ENCODE measurements at regions not wholly inside any gene's neighbourhood (a gene's known extent, or its start where the extent isn't known, plus 50 kb on each side); places are given as distances from the start of the nearest gene placed in this dataset.

DNA sequence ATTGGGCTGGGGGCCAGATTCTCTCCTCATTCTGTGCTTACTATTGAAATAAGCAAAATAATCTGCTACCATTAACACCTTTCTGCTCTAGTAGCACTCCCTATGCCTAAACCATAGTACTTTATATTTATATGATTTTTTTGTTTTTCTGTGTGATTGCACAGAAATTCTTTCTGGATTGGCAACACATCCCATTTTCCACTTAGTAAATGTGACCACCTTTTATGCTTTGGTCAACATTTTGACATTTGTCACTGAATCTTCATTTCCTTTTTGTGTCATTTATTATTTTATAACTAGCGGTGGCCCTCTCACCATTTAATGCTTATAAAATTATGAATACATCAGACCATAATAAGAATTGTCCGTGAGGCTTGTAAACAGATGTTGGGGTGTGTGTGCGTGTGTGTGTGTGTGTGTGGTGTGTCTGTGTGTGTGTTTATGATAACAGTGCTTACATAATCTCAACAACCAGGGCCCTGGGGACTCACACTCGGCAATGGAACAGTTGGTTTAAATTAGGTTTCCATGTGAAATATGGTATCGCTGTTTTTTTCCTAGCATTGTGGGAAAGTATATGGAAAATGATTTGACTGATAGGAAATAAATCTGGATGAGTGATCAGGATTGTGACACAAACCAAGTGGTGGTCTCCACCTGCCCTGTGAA is 138.9 kb downstream of the NOC3L start:
- peaks cover 4% of the 10 kb centered on the region for H3K4me1 Mint-ChIP-seq (ENCODE audit: low read depth)
- H3K36me3 Mint-ChIP-seq (ENCODE audit: insufficient read depth): no peaks in the 10 kb centered on the region
- no peak overlapping the region for H3K27ac Mint-ChIP-seq
- H3K4me3 Mint-ChIP-seq (ENCODE audit: low read depth): no peak overlapping the region
- no peak for DNase-seq (ENCODE audit: low spot score, unreplicated experiment)
- no peaks in the 10 kb centered on the region for H3K9me3 Mint-ChIP-seq (ENCODE audit: low read depth)
- TF ChIP-seq, protein P1, sequence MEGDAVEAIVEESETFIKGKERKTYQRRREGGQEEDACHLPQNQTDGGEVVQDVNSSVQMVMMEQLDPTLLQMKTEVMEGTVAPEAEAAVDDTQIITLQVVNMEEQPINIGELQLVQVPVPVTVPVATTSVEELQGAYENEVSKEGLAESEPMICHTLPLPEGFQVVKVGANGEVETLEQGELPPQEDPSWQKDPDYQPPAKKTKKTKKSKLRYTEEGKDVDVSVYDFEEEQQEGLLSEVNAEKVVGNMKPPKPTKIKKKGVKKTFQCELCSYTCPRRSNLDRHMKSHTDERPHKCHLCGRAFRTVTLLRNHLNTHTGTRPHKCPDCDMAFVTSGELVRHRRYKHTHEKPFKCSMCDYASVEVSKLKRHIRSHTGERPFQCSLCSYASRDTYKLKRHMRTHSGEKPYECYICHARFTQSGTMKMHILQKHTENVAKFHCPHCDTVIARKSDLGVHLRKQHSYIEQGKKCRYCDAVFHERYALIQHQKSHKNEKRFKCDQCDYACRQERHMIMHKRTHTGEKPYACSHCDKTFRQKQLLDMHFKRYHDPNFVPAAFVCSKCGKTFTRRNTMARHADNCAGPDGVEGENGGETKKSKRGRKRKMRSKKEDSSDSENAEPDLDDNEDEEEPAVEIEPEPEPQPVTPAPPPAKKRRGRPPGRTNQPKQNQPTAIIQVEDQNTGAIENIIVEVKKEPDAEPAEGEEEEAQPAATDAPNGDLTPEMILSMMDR (IDR thresholded peaks at IDR 0.05; ENCODE audit: unreplicated experiment): no peak
- H3K27me3 Mint-ChIP-seq: no peaks in the 10 kb centered on the region

DNA sequence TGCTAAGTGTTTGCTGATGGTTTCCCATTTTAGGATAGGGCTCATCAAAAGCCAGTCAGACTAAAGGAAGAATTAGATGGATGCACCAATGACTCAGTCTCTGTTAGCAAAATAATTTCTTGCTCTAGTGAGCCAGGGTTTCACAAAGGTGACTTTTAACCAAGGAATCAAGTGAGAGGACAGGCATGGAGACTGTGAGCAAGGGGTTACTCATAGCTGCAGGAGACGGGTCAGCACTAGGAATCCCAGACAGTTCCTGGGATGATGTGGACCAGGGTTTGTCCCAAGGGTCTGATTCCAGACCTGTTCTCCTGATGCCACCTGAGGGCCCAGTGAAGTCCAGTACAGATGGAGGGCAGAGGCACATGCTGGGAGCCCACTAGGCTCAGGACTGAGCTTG is 138.1 kb downstream of the NOC3L start:
- TF ChIP-seq, protein P1 (IDR thresholded peaks at IDR 0.05; ENCODE audit: unreplicated experiment): no peak
- H3K4me3 Mint-ChIP-seq (ENCODE audit: low read depth): no peak overlapping the region
- no peaks in the 10 kb centered on the region for H3K27me3 Mint-ChIP-seq
- no peaks in the 10 kb centered on the region for H3K9me3 Mint-ChIP-seq (ENCODE audit: low read depth)
- DNase-seq (ENCODE audit: low spot score, unreplicated experiment): no peak
- H3K36me3 Mint-ChIP-seq (ENCODE audit: insufficient read depth): no peaks in the 10 kb centered on the region
- H3K27ac Mint-ChIP-seq: no peak overlapping the region
- H3K4me1 Mint-ChIP-seq (ENCODE audit: low read depth): peaks cover 4% of the 10 kb centered on the region

DNA sequence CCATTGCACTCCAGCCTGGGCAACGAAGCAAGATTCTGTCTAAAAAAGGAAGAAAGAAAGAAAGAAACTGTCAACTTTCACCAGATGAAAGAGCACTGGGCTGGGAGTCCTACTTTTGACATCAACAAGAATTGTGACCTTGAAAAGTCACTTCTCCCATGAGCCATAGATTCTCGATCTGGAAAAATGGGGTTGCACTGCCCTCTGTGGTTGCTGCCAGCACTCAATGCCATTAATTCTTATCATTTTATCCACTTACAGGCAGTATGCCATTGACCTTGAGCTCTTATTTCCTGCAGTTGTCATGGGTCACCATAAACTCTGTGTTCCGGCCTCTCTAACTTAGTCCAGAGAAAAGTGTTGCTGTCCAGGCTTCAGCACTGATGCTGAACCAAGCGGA is 137.2 kb downstream of the NOC3L start:
- Mint-ChIP-seq H3K27me3 (no peaks in the 10 kb centered on the region), H3K36me3 (ENCODE audit: insufficient read depth) (no peaks in the 10 kb centered on the region), H3K4me1 (ENCODE audit: low read depth) (peaks cover 2% of the 10 kb centered on the region), H3K9me3 (ENCODE audit: low read depth) (no peaks in the 10 kb centered on the region), H3K4me3 (ENCODE audit: low read depth) (no peak overlapping the region), H3K27ac (no peak overlapping the region)
- DNase-seq (ENCODE audit: low spot score, unreplicated experiment): no peak
- TF ChIP-seq, protein P1 (IDR thresholded peaks at IDR 0.05; ENCODE audit: unreplicated experiment): no peak

DNA sequence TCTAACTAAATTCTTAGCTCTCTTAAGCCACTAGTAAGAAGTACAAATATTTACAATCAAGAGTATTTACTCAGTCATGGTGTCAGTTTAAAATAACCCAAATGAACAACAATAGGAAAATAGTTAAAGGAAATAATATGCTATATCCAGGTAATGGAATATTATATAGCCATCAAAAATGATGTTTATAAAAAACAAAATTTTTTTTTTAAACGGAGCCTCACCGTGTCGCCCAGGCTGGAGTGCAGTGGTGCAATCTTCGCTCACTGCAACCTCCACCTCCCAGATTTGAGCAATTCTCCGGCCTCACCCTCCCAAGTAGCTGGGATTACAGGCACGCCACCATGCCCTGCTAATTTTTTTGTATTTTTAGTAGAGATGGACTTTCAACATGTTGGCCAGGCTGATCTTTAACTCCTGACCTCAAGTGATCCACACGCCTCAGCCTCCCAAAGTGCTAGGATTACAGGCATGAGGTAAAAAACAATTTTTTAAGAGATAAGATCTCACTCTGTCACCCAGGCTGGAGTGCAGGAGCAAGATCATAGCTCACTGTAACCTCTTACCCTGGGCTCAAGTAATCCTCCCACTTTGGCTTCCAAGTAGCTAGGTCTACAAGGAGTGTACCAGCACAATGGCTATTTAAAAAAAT is 132.5 kb downstream of the NOC3L start:
- no peak for DNase-seq (ENCODE audit: low spot score, unreplicated experiment)
- peaks cover 6% of the 10 kb centered on the region for H3K9me3 Mint-ChIP-seq (ENCODE audit: low read depth)
- no peaks in the 10 kb centered on the region for H3K27me3 Mint-ChIP-seq
- TF ChIP-seq, protein P1 (IDR thresholded peaks at IDR 0.05; ENCODE audit: unreplicated experiment): no peak
- no peak overlapping the region for H3K27ac Mint-ChIP-seq
- no peak overlapping the region for H3K4me3 Mint-ChIP-seq (ENCODE audit: low read depth)
- peaks cover 1% of the 10 kb centered on the region for H3K4me1 Mint-ChIP-seq (ENCODE audit: low read depth)
- H3K36me3 Mint-ChIP-seq (ENCODE audit: insufficient read depth): peaks cover 14% of the 10 kb centered on the region

DNA sequence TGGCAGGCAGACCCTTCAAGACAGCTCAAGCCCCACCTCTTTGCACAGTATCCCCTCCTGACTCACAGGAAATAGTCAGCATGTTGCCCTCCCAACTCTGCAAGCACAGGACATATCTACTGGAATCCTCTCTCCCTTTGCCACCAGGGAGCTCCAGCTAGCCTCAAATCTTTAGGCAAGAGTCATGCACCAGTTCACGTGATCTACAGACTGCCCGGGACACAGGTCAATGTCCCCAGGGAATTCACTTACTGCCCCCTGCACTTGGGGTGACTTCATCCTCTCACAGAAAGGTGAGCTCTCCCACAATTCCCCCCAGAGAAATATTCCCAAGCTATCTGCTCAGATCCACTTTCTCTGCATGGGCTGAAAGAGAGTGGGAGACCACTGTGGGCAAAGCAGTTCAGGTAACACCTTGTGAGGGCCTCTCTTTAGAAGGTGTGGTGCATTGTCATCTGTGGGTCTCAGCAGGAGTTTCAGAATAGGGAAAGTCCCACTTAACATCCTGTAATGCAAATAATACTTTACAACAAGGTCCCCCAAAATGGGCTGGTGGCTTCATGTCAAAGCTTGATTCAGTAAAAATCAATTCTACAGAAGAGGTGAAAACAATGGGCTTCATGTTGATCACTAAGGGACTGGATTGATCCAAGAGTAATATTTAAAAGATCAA is 129.9 kb downstream of the NOC3L start:
- Mint-ChIP-seq H3K27me3 (no peaks in the 10 kb centered on the region), H3K27ac (no peak overlapping the region), H3K4me1 (ENCODE audit: low read depth) (peaks cover 1% of the 10 kb centered on the region), H3K36me3 (ENCODE audit: insufficient read depth) (peaks cover 17% of the 10 kb centered on the region), H3K9me3 (ENCODE audit: low read depth) (peaks cover 6% of the 10 kb centered on the region), H3K4me3 (ENCODE audit: low read depth) (no peak overlapping the region)
- TF ChIP-seq, protein P1 (IDR thresholded peaks at IDR 0.05; ENCODE audit: unreplicated experiment): no peak
- DNase-seq (ENCODE audit: low spot score, unreplicated experiment): no peak
